Hepatocyte (in vitro differentiated cells): ENCODE measurements at regions not wholly inside any gene's neighbourhood (a gene's known extent, or its start where the extent isn't known, plus 50 kb on each side); places are given as distances from the start of the nearest gene placed in this dataset.

Source experiments
- DNase-seq: peaks from one replicate; pipeline ENCODE4 v3.0.0-alpha.2; 2016; ENCODE audit warnings: low spot score
- H2AFZ ChIP-seq: fragments of 200-600 bp; sonication (generic); 2 replicates; pipeline ENCODE4 v1.6.0; 2016; ENCODE audit warnings: antibody characterized with exemption, mild to moderate bottlenecking
- H3K27ac ChIP-seq: fragments of 200-600 bp; sonication (generic); 2 replicates; pipeline ENCODE4 v1.5.1; 2016; ENCODE audit warnings: mild to moderate bottlenecking
- H3K27me3 ChIP-seq: fragments of 200-600 bp; sonication (generic); 2 replicates; pipeline ENCODE4 v1.6.1; 2016
- H3K36me3 ChIP-seq: fragments of 200-600 bp; sonication (generic); replicated peaks from 2 replicates; pipeline ENCODE4 v1.5.1; 2016; ENCODE audit warnings: low read depth; ENCODE audit not compliant: insufficient read depth
- H3K4me1 ChIP-seq: fragments of 200-600 bp; sonication (generic); 2 replicates; pipeline ENCODE4 v1.5.1; 2016; ENCODE audit warnings: mild to moderate bottlenecking, moderate library complexity; ENCODE audit not compliant: insufficient read depth
- H3K4me2 ChIP-seq: fragments of 200-600 bp; sonication (generic); 2 replicates; pipeline ENCODE4 v1.6.0; 2016
- H3K4me3 ChIP-seq: fragments of 200-600 bp; sonication (generic); 2 replicates; pipeline ENCODE4 v1.5.1; 2016; ENCODE audit warnings: mild to moderate bottlenecking
- H3K79me2 ChIP-seq: fragments of 200-600 bp; sonication (generic); 2 replicates; pipeline ENCODE4 v1.6.0; 2017; ENCODE audit warnings: mild to moderate bottlenecking
- H3K9me2 ChIP-seq: fragments of 200-600 bp; sonication (generic); replicated peaks from 2 replicates; pipeline ENCODE4 v1.6.0; 2017; ENCODE audit warnings: mild to moderate bottlenecking; ENCODE audit not compliant: insufficient read depth
- H3K9me3 ChIP-seq: fragments of 200-600 bp; sonication (generic); 2 replicates; pipeline ENCODE4 v1.5.1; 2016; ENCODE audit warnings: low read depth, mild to moderate bottlenecking
- H4K20me1 ChIP-seq: fragments of 200-600 bp; sonication (generic); 2 replicates; pipeline ENCODE4 v1.6.0; 2016; ENCODE audit warnings: mild to moderate bottlenecking; ENCODE audit not compliant: insufficient read depth, poor library complexity, severe bottlenecking
- EZH2 ChIP-seq: fragments of 200-600 bp; sonication (generic); IDR thresholded peaks from 2 replicates; pipeline ENCODE4 v1.6.1; 2016; ENCODE audit warnings: antibody characterized with exemption, mild to moderate bottlenecking, borderline replicate concordance
- EZH2phosphoT487 ChIP-seq: fragments of 200-600 bp; sonication (generic); IDR thresholded peaks from one replicate; pipeline ENCODE4 v1.6.1; 2018; ENCODE audit warnings: antibody characterized with exemption, mild to moderate bottlenecking, low read depth, moderate library complexity; ENCODE audit not compliant: unreplicated experiment, severe bottlenecking
- WGBS: methylation state at CpG from one replicate; pipeline ENCODE4 v1.1.6; 2016; ENCODE audit warnings: low lambda C conversion rate; ENCODE audit errors: missing lambda C conversion rate; 5-methylcytosine and 5-hydroxymethylcytosine counted together
- TF ChIP-seq, protein P1 (sequence below): fragments of 200-600 bp; sonication (generic); IDR thresholded peaks from 2 replicates; pipeline ENCODE4 v1.5.1; 2016; ENCODE audit warnings: antibody characterized with exemption, mild to moderate bottlenecking; ENCODE audit not compliant: poor library complexity

DNA sequence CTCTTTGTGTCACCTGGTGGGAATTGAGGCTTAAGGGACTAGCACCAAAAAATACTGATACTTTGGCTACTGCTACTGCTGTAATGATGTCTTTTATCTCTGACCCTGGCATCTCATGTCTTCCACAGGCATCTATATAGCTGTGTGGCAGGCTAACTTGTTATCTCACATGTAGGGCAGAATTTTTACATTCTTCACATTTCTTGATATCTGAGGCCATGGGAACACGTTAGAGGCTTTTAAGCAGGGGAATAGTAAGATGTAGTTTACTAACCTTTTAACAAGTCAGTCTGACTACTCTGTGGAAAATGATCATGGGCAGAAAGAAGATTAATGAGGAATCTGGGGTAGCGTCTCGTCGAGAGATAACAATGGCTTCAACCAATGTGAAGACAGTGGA lies 498.4 kb downstream of the PCNX1 start:
- DNase-seq: no peak
- no peak overlapping the region for H3K4me3 ChIP-seq
- peaks cover 85% of the 10 kb centered on the region for H3K79me2 ChIP-seq
- no peak overlapping the region for H3K27ac ChIP-seq
- H3K4me2 ChIP-seq: no peak overlapping the region
- no peak overlapping the region for H2AFZ ChIP-seq
- WGBS: 78% methylated on average over 4 of the region's 4 CpGs
- H3K27me3 ChIP-seq: no peaks in the 10 kb centered on the region
- H3K9me3 ChIP-seq: no peaks in the 10 kb centered on the region
- H3K36me3 ChIP-seq: no peaks in the 10 kb centered on the region
- TF ChIP-seq EZH2phosphoT487 (no peak), EZH2 (no peak)
- TF ChIP-seq, protein P1, sequence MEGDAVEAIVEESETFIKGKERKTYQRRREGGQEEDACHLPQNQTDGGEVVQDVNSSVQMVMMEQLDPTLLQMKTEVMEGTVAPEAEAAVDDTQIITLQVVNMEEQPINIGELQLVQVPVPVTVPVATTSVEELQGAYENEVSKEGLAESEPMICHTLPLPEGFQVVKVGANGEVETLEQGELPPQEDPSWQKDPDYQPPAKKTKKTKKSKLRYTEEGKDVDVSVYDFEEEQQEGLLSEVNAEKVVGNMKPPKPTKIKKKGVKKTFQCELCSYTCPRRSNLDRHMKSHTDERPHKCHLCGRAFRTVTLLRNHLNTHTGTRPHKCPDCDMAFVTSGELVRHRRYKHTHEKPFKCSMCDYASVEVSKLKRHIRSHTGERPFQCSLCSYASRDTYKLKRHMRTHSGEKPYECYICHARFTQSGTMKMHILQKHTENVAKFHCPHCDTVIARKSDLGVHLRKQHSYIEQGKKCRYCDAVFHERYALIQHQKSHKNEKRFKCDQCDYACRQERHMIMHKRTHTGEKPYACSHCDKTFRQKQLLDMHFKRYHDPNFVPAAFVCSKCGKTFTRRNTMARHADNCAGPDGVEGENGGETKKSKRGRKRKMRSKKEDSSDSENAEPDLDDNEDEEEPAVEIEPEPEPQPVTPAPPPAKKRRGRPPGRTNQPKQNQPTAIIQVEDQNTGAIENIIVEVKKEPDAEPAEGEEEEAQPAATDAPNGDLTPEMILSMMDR: no peak
- peaks cover 4% of the 10 kb centered on the region for H4K20me1 ChIP-seq
- no peaks in the 10 kb centered on the region for H3K4me1 ChIP-seq
- no peaks in the 10 kb centered on the region for H3K9me2 ChIP-seq

DNA sequence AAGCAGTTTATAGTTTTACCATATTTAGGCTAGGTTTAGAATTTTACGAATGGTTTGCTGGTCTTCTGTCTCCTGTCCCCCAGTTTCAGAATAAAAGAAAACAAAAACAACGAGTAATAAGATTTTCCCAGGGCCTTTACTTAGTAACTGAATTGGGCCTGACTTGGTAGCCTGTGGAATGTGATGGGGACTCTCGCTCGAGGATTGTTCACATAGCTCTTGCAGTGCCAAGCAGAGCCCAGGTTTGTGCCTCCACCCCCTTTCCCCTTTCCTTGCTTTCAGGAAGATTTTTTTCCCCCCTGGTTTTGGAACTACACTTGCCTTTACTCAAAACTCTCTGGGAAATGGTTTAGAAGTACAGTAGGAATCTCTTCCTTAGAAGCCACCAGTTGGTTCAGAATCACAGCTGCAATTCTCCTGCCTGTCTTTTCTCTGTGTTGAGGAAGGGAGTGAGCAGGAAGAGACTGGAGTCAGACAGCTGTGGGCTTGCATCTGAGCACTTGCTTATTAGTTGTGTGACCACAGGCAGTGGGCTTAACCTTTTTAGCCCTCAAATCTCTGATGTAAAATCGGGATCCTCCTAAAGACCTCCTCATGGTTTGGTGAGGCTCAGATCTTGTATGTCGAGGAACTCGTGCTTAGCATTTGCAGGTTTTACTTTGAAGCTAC lies 501.2 kb downstream of the PCNX1 start:
- peaks cover 6% of the 10 kb centered on the region for H3K4me1 ChIP-seq
- no peak overlapping the region for H2AFZ ChIP-seq
- WGBS: 83% methylated on average over 7 of the region's 7 CpGs
- H3K27me3 ChIP-seq: no peaks in the 10 kb centered on the region
- no peaks in the 10 kb centered on the region for H3K36me3 ChIP-seq
- H3K9me3 ChIP-seq: no peaks in the 10 kb centered on the region
- TF ChIP-seq, protein P1: no peak
- TF ChIP-seq EZH2 (no peak), EZH2phosphoT487 (no peak)
- no peak for DNase-seq
- H3K9me2 ChIP-seq: no peaks in the 10 kb centered on the region
- peaks cover 92% of the 10 kb centered on the region for H3K79me2 ChIP-seq
- H3K27ac ChIP-seq: no peak overlapping the region
- no peak overlapping the region for H3K4me3 ChIP-seq
- peaks cover 4% of the 10 kb centered on the region for H4K20me1 ChIP-seq
- no peak overlapping the region for H3K4me2 ChIP-seq

DNA sequence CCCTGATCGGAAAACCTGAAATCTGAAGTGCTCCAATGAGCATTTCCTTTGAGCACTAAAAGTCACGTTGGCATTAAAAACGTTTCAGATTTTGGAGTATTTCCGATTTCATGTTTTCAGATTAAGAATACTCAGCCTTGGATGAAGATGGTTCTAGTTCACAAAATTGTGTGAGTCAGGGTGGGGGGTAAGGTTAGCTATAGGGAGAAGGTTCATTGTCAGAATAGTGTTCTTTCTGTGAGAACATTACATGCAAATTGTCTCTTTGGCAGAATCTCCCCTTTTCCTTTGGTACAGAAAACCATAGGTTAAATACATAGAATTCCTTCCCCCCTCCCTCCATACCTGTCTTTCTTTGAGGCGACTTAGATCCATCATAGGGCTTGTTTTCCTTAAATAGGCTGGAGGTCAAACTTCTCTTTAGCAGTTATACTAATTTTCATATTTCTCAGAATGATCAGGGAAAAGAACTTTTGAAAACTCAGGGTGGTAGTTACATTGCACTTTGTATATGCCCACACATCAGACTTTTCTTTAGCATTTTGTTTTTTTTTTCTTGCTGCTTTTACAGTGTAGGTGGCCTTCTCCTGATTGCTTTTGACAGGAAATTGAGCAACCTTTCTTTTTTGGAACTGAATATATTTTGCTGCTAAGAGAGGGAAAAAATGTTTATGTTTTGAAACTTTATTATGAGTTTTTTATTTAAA lies 503.5 kb downstream of the PCNX1 start:
- WGBS: 92% methylated on average over 5 of the region's 5 CpGs
- peaks cover 4% of the 10 kb centered on the region for H4K20me1 ChIP-seq

More for the DNA sequence above, 503.5 kb downstream of the PCNX1 start:
- Histone ChIP-seq H2AFZ (no peak overlapping the region), H3K4me1 (peaks cover 17% of the 10 kb centered on the region), H3K4me2 (no peak overlapping the region), H3K9me3 (no peaks in the 10 kb centered on the region), H3K79me2 (peaks cover 84% of the 10 kb centered on the region), H3K36me3 (no peaks in the 10 kb centered on the region), H3K9me2 (no peaks in the 10 kb centered on the region), H3K27ac (no peak overlapping the region), H3K4me3 (no peak overlapping the region), H3K27me3 (no peaks in the 10 kb centered on the region)
- no peak for DNase-seq
- TF ChIP-seq EZH2 (no peak), EZH2phosphoT487 (no peak)
- TF ChIP-seq, protein P1: no peak
